Naive thymus-derived CD4-positive, alpha-beta T cell (primary cell): ENCODE measurements at regions not wholly inside any gene's neighbourhood (a gene's known extent, or its start where the extent isn't known, plus 50 kb on each side); places are given as distances from the start of the nearest gene placed in this dataset.

Experiments
- ATAC-seq: fragments of 150-1000 bp; cut with Tn5 transposase; 2 replicates; pipeline ENCODE4 v1.10.0; 2021; ENCODE audit warnings: mild to moderate bottlenecking, moderate library complexity
- CTCF ChIA-PET: fragments of 350-600 bp; sonication (Branson Sonifier 250); formaldehyde crosslinking; loops from one replicate; lab custom pipeline; 2021; ENCODE audit warnings: antibody characterized with exemption; lab: Charles Lee
- POLR2A ChIA-PET: fragments of 350-600 bp; sonication (Branson Sonifier 250); formaldehyde crosslinking; loops from one replicate; lab custom pipeline; 2021; ENCODE audit warnings: antibody characterized with exemption, inconsistent platforms; lab: Charles Lee
- DNase-seq, 9 donors: peaks; one replicate each; pipeline versions ENCODE4 v3.0.0 to v3.0.0-alpha.2; 2020 to 2022; ENCODE audit warnings: mixed read lengths in 1 of 9
- H3K27ac ChIP-seq: one replicate; pipeline ENCODE4 v1.7.0; 2013; ENCODE audit warnings: mild to moderate bottlenecking, low read depth, low read length, moderate library complexity
- H3K27me3 ChIP-seq, 2 donors: one replicate each; pipeline ENCODE4 v1.7.0; 2013; ENCODE audit warnings: low read length in 2 of 2, mild to moderate bottlenecking in 2 of 2, moderate library complexity in 2 of 2; ENCODE audit not compliant: control insufficient read depth in 2 of 2, insufficient read depth in 2 of 2
- H3K36me3 ChIP-seq, 3 experiments: 1 replicate in 2 of 3; 2 replicates in 1 of 3; pipeline ENCODE4 v1.7.0; 2013; ENCODE audit warnings: low read length in 3 of 3, mild to moderate bottlenecking in 3 of 3, moderate library complexity in 1 of 3; ENCODE audit not compliant: insufficient read depth in 3 of 3, control insufficient read depth in 2 of 3
- H3K4me1 ChIP-seq, 2 donors: one replicate each; pipeline ENCODE4 v1.7.0; 2013; ENCODE audit warnings: low read length in 2 of 2, mild to moderate bottlenecking in 2 of 2, moderate library complexity in 1 of 2; ENCODE audit not compliant: control insufficient read depth in 2 of 2, insufficient read depth in 2 of 2
- H3K4me3 ChIP-seq: 2 replicates; pipeline ENCODE4 v1.7.0; 2013; ENCODE audit warnings: mild to moderate bottlenecking, low read length
- H3K9me3 ChIP-seq, 3 experiments: 1 replicate in 2 of 3; 2 replicates in 1 of 3; pipeline ENCODE4 v1.7.0; 2013; ENCODE audit warnings: low read length in 3 of 3; ENCODE audit not compliant: control insufficient read depth in 2 of 3
- H3K27ac Mint-ChIP-seq, 9 donors: one replicate each; pipeline ENCODE4 v1.8.0; 2020 to 2022; ENCODE audit warnings: mixed read lengths in 9 of 9, mild to moderate bottlenecking in 8 of 9, moderate library complexity in 5 of 9, inconsistent platforms in 2 of 9
- H3K27me3 Mint-ChIP-seq, 5 donors: one replicate each; pipeline ENCODE4 v1.8.0; 2021 to 2022; ENCODE audit warnings: mixed read lengths in 5 of 5, mild to moderate bottlenecking in 1 of 5
- H3K36me3 Mint-ChIP-seq, 5 donors: one replicate each; pipeline ENCODE4 v1.8.0; 2020 to 2022; ENCODE audit warnings: mixed read lengths in 5 of 5, mild to moderate bottlenecking in 3 of 5, inconsistent platforms in 1 of 5
- H3K4me1 Mint-ChIP-seq, 7 donors: one replicate each; pipeline ENCODE4 v1.8.0; 2020 to 2022; ENCODE audit warnings: mixed read lengths in 7 of 7, mild to moderate bottlenecking in 3 of 7, inconsistent platforms in 1 of 7
- H3K4me3 Mint-ChIP-seq, 10 donors: one replicate each; pipeline ENCODE4 v1.8.0; 2020 to 2022; ENCODE audit warnings: mild to moderate bottlenecking in 10 of 10, mixed read lengths in 10 of 10, moderate library complexity in 6 of 10, inconsistent platforms in 2 of 10
- H3K9me3 Mint-ChIP-seq, 11 donors: one replicate each; pipeline ENCODE4 v1.8.0; 2020 to 2022; ENCODE audit warnings: mixed read lengths in 11 of 11, mild to moderate bottlenecking in 4 of 11, inconsistent platforms in 1 of 11, moderate library complexity in 1 of 11
- intact Hi-C, 2 donors: fragments of 100-400 bp; cut with micrococcal nuclease; formaldehyde crosslinking; loops; one replicate each; pipeline ENCODE4 v1.15.1; 2023

DNA sequence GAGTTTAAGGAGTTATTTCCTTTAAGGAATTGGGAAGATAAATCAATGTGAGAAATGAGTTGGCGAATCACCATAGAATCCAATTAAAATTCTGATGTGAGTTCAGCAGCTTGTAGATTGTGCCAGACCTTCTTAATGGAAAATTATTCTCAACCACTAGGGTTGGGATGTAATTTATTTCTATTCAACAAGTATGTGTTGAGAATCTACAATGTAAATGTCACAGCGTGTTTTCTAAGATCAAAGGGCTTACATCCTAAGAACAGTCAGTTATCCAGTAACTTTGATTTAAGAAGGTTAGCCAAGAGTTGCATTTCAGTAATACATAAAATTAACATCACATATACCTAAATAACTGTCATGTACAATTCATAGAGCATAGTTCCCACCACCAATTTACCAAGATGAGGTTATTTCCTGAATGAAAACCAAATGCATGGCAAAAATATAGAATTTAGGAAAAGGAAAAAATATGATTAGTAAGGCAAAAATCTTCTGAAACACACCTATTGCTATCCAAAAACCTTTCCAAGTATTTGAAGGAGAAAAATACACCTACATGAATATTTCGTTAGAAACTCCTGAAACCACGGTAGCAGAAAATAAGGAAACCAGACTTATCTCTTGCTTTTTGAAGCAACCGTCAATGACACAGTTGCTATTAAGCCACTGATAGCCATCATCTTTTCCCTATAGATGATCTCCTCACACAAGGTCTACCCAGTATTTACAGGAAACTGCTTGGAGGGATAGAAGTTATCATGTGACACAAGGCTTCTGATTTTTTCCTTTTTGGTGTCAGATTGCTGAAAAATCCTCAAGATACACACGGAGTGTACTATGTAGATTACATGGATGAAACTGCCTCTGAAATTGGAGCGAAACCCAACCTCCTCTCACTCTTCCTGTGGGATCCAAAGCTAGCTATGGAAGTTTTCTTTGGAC, 259.4 kb upstream of the POGK start:
- ChIA-PET CTCF (no interaction called here), POLR2A (no interaction called here)
- Histone ChIP-seq H3K4me1 (no peaks in the 10 kb centered on the region), H3K4me3 (no peak overlapping the region), H3K27me3 (no peaks in the 10 kb centered on the region), H3K27ac (no peak overlapping the region), H3K9me3 (no peaks in the 10 kb centered on the region), H3K36me3 (no peaks in the 10 kb centered on the region)
- DNase-seq (no peak), ATAC-seq (no peak)
- Mint-ChIP-seq H3K27me3 (peaks cover 2 to 55% (median 35%) of the 10 kb centered on the region in 5 donors), H3K27ac (no peak overlapping the region), H3K4me1 (peaks cover 0 to 2% (median 0%) of the 10 kb centered on the region in 7 donors), H3K36me3 (no peaks in the 10 kb centered on the region), H3K9me3 (peaks cover 0 to 4% (median 0%) of the 10 kb centered on the region in 11 donors), H3K4me3 (no peak overlapping the region)
- intact Hi-C loops: no loop called here

DNA sequence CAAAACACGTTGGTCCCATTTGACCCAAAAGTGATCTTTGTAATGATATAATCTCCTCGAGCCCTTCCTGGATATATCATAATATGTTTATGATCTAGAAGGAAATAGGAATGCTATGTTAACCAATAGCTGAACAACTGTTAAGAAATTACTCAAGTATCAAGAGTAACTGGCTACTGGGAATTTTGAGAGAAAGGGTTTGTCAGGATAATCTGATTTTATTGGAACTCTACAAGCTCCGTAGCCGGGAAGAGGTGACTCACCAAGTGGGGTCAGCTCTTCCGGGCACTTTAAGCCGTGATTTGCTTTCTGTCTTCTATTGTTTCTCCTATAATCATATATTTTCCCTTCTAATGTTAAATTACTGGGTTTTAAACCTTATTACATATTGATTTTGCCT, 250.5 kb upstream of the POGK start:
- H3K36me3 Mint-ChIP-seq: no peaks in the 10 kb centered on the region
- peaks cover 0 to 3% (median 0%) of the 10 kb centered on the region in 11 donors for H3K9me3 Mint-ChIP-seq
- intact Hi-C loops: no loop called here
- ATAC-seq: no peak
- POLR2A ChIA-PET: no interaction called here
- H3K27ac Mint-ChIP-seq: no peak overlapping the region
- H3K36me3 ChIP-seq: no peaks in the 10 kb centered on the region
- no peaks in the 10 kb centered on the region for H3K27me3 ChIP-seq
- no peaks in the 10 kb centered on the region for H3K4me1 ChIP-seq
- no peak overlapping the region for H3K4me3 ChIP-seq
- H3K9me3 ChIP-seq: no peaks in the 10 kb centered on the region
- H3K27me3 Mint-ChIP-seq: peaks cover 5 to 16% (median 12%) of the 10 kb centered on the region in 5 donors
- H3K4me1 Mint-ChIP-seq: no peaks in the 10 kb centered on the region
- H3K4me3 Mint-ChIP-seq: no peak overlapping the region
- CTCF ChIA-PET: no interaction called here
- H3K27ac ChIP-seq: no peak overlapping the region
- DNase-seq: no peak

DNA sequence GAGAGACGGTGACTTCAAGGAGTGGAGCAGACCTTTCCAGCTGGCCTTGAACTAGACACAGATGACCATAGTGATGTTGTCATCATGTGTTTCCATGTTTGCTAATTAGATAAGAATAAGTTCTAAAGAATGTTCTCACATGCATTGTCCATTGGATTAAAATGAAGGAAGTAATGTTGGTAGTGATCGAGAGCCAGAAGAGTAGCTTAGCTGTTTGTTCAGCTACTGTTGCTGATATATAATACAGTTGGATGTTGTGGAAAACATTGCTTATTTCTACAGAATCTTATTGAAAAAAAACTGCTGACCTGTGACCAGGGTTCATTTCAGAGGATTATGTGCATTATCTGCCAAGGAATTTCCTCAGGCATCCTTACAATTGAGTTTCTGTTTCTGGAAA, 249.1 kb upstream of the POGK start:
- no peaks in the 10 kb centered on the region for H3K9me3 ChIP-seq
- Mint-ChIP-seq H3K27ac (no peak overlapping the region), H3K36me3 (no peaks in the 10 kb centered on the region), H3K4me1 (no peaks in the 10 kb centered on the region), H3K9me3 (peaks cover 0 to 3% (median 0%) of the 10 kb centered on the region in 11 donors), H3K4me3 (no peak overlapping the region), H3K27me3 (peaks cover 5 to 21% (median 10%) of the 10 kb centered on the region in 5 donors)
- intact Hi-C loops: no loop called here
- DNase-seq: no peak
- no peaks in the 10 kb centered on the region for H3K36me3 ChIP-seq
- H3K27ac ChIP-seq: no peak overlapping the region
- CTCF ChIA-PET: no interaction called here
- H3K27me3 ChIP-seq: no peaks in the 10 kb centered on the region
- POLR2A ChIA-PET: no interaction called here
- no peak overlapping the region for H3K4me3 ChIP-seq
- no peak for ATAC-seq
- no peaks in the 10 kb centered on the region for H3K4me1 ChIP-seq

DNA sequence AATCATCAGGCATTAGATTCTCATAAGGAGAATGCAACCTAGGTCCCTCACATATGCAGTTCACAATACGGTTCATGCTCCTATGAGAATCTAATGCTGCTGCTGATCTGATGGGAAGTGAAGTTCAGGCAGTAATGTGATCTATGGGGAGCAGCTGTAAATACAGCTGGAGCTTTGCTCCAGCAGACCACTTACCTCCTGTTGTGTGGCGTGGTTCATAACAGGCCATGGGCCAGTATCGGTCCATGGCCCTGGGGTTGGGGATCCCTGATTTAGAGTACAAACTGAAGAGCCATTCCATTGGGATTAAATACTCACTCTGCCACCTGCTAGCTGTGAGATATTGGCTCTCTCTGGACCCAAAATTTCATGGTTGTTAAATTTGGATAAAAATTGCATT, 244.6 kb upstream of the POGK start:
- Mint-ChIP-seq H3K27ac (no peak overlapping the region), H3K4me1 (no peaks in the 10 kb centered on the region), H3K4me3 (no peak overlapping the region), H3K9me3 (peaks cover 0 to 3% (median 0%) of the 10 kb centered on the region in 11 donors), H3K36me3 (no peaks in the 10 kb centered on the region), H3K27me3 (peaks cover 5 to 29% (median 21%) of the 10 kb centered on the region in 5 donors)
- Histone ChIP-seq H3K27ac (no peak overlapping the region), H3K4me3 (no peak overlapping the region), H3K4me1 (no peaks in the 10 kb centered on the region), H3K9me3 (no peaks in the 10 kb centered on the region), H3K27me3 (no peaks in the 10 kb centered on the region), H3K36me3 (no peaks in the 10 kb centered on the region)
- intact Hi-C loops: no loop called here
- no peak for ATAC-seq
- ChIA-PET POLR2A (no interaction called here), CTCF (no interaction called here)
- DNase-seq: no peak

DNA sequence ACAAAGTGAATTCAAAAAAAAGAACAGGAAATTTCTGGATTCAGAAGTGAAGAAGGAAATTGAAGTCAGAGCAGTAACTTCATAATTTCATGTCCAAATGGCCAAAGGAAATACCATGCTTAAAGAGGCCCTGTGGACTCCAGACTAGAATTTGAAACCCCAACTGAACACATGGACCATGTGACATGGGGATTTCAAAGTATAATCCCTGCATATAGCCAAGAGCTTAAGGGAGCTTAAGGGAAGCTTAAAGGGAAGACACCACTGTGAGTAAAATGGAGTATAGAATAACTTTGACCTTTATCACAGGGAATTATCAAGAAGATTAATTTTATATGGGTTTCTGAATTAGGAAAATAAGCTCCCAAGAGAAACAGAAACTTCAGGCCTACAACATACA, 241.8 kb upstream of the POGK start:
- ChIA-PET POLR2A (no interaction called here), CTCF (no interaction called here)
- H3K9me3 ChIP-seq: no peaks in the 10 kb centered on the region
- H3K27me3 ChIP-seq: no peaks in the 10 kb centered on the region
- DNase-seq (no peak), ATAC-seq (no peak)
- Mint-ChIP-seq H3K4me3 (no peak overlapping the region), H3K27me3 (peaks cover 3 to 29% (median 18%) of the 10 kb centered on the region in 5 donors), H3K9me3 (peaks cover 0 to 3% (median 0%) of the 10 kb centered on the region in 11 donors), H3K4me1 (no peaks in the 10 kb centered on the region), H3K27ac (no peak overlapping the region), H3K36me3 (no peaks in the 10 kb centered on the region)
- H3K27ac ChIP-seq: no peak overlapping the region
- no peak overlapping the region for H3K4me3 ChIP-seq
- no peaks in the 10 kb centered on the region for H3K4me1 ChIP-seq
- intact Hi-C loops: no loop called here
- H3K36me3 ChIP-seq: no peaks in the 10 kb centered on the region

DNA sequence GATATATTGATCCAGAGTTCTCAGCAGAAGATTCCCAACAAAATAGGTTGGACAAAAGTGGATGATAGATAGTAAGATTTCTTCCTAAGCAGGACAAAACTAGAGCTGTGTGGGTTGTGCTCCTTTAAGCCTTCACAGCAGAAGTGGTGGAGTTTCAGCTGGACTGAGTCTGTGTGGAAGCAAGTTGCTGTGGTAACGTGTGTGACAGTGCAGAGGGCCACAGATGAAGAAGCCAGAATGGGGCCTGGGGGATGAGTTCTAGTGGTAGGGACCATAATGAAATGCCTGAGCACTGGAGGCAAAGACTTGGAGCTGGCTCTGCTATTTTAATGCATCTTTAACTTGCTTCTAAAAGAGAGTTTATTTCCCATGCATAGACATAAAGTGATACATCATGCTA, 238.7 kb upstream of the POGK start:
- no peak overlapping the region for H3K4me3 ChIP-seq
- H3K9me3 ChIP-seq: no peaks in the 10 kb centered on the region
- peaks cover 2 to 24% (median 18%) of the 10 kb centered on the region in 5 donors for H3K27me3 Mint-ChIP-seq
- POLR2A ChIA-PET: no interaction called here
- DNase-seq (no peak), ATAC-seq (no peak)
- no peak overlapping the region for H3K4me3 Mint-ChIP-seq
- H3K36me3 Mint-ChIP-seq: no peaks in the 10 kb centered on the region
- intact Hi-C loops: no loop called here
- H3K27ac Mint-ChIP-seq: no peak overlapping the region
- no peaks in the 10 kb centered on the region for H3K4me1 Mint-ChIP-seq
- H3K27me3 ChIP-seq: no peaks in the 10 kb centered on the region
- H3K27ac ChIP-seq: no peak overlapping the region
- H3K36me3 ChIP-seq: no peaks in the 10 kb centered on the region
- CTCF ChIA-PET: interaction anchor here (0.6 kb wide), 1 partner anchor 460 kb away, joined by 3 read pairs; no protein-coding TSS in a partner anchor
- no peaks in the 10 kb centered on the region for H3K4me1 ChIP-seq
- peaks cover 0 to 1% (median 0%) of the 10 kb centered on the region in 11 donors for H3K9me3 Mint-ChIP-seq
